ENCODE measurements at regions not wholly inside any gene's neighbourhood (a gene's known extent, or its start where the extent isn't known, plus 50 kb on each side); places are given as distances from the start of the nearest gene placed in this dataset.

DNA sequence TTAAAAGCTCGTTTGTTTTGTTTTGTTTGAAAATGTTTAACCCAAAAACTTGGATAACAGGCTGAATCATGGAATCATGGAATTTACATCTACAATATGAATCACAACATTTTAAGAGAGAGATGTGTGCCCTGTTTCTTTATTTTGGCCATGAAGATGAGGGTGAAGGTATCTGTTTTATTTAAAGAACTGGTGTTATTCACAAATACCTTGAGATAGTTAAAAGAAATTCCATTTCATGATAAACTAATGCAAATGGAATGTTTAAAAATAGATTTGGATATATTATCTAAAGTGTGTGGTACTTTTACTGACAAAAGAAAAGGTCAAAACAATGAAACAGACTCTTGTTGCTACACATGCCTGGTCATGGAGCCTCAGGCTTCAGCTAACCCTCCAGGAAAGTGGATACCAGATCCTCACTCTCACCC lies 486.0 kb upstream of the CFAP20DC start:
- no CpG with 5 or more reads among the region's 1 CpG for WGBS (ENCODE audit: insufficient coverage)

DNA sequence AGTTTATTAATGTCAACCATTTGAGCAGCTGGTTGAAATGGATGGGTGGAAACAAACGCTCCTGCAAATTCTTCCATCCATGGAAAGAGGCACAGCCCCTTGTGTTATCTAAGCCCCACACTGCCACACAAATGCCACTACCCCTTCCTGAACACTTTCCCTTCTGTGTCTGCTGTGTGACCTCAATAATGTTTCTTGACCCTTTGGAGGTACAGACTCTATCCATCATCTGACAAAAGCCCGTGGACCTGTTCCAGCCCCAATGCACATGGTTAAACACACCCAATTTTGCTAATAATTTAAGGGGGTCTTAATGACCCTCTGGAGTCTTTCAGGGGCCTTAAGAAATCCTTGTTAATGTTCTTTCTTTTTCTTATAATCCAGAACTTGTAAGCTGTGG lies 482.2 kb upstream of the CFAP20DC start:
- H3K9me3 ChIP-seq (ENCODE audit: control insufficient read depth, insufficient read depth, low read length): no peaks in the 10 kb centered on the region
- DNase-seq (ENCODE audit: low read depth in 4 of 6, low spot score in 6 of 6): no peak
- no peaks in the 10 kb centered on the region for H3K36me3 ChIP-seq (ENCODE audit: control insufficient read depth, insufficient read depth, low read length)
- H3K27ac ChIP-seq (ENCODE audit: low read depth, low read length): no peak overlapping the region
- WGBS (ENCODE audit: insufficient coverage): no CpG with 5 or more reads among the region's 2 CpGs
- H3K27me3 ChIP-seq (ENCODE audit: control insufficient read depth, insufficient read depth, low read length): no peaks in the 10 kb centered on the region
- no peaks in the 10 kb centered on the region for H3K4me1 ChIP-seq (ENCODE audit: control insufficient read depth, insufficient read depth, low read length)
- no peak overlapping the region for H3K4me3 ChIP-seq (ENCODE audit: low read depth, low read length)

More for the DNA sequence above, 486.0 kb upstream of the CFAP20DC start:
- H3K27me3 ChIP-seq (ENCODE audit: control insufficient read depth, insufficient read depth, low read length): no peaks in the 10 kb centered on the region
- H3K4me3 ChIP-seq (ENCODE audit: low read depth, low read length): no peak overlapping the region
- H3K4me1 ChIP-seq (ENCODE audit: control insufficient read depth, insufficient read depth, low read length): no peaks in the 10 kb centered on the region
- H3K9me3 ChIP-seq (ENCODE audit: control insufficient read depth, insufficient read depth, low read length): no peaks in the 10 kb centered on the region
- H3K27ac ChIP-seq (ENCODE audit: low read depth, low read length): no peak overlapping the region
- H3K36me3 ChIP-seq (ENCODE audit: control insufficient read depth, insufficient read depth, low read length): no peaks in the 10 kb centered on the region
- DNase-seq (ENCODE audit: low read depth in 4 of 6, low spot score in 6 of 6): no peak

DNA sequence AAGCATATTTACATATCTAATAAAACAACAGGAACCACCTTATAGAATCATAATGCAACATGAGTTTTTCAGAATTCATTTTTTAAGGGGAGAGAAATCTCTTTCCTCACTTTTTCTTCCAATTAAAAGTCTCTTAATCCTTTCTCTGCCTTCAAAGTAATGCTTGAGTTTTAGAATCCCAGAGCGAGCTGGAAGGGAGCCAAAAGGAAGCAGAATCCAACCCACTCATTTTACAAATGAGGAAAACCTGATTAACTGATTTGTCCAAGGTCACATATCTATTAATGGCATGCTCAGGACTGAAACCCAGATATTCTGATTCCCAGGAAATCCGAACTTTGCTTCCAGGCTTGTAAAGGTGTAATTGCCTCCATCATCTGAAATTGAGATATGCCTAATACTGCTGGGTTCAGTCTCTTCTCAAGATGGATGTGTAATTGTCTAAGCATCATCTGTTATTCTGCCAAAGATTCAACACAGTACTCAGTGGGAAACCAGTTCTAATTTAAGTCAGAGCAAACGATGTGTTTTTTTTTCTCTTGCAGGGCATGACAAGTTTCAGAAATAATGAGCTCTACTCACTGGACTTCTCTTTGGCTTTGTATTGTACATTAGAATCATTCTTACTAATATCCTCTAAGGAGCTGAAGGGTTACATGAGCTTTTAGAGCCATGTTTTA lies 481.4 kb upstream of the CFAP20DC start:
- no peaks in the 10 kb centered on the region for H3K9me3 ChIP-seq (ENCODE audit: control insufficient read depth, insufficient read depth, low read length)
- H3K27ac ChIP-seq (ENCODE audit: low read depth, low read length): no peak overlapping the region
- 100% methylated on average over 1 of the region's 3 CpGs for WGBS (ENCODE audit: insufficient coverage)
- DNase-seq (ENCODE audit: low read depth in 4 of 6, low spot score in 6 of 6): peak in 2 of 6 donors; percentile 38 to 66
- H3K4me1 ChIP-seq (ENCODE audit: control insufficient read depth, insufficient read depth, low read length): no peaks in the 10 kb centered on the region
- no peaks in the 10 kb centered on the region for H3K27me3 ChIP-seq (ENCODE audit: control insufficient read depth, insufficient read depth, low read length)
- no peak overlapping the region for H3K4me3 ChIP-seq (ENCODE audit: low read depth, low read length)
- no peaks in the 10 kb centered on the region for H3K36me3 ChIP-seq (ENCODE audit: control insufficient read depth, insufficient read depth, low read length)

DNA sequence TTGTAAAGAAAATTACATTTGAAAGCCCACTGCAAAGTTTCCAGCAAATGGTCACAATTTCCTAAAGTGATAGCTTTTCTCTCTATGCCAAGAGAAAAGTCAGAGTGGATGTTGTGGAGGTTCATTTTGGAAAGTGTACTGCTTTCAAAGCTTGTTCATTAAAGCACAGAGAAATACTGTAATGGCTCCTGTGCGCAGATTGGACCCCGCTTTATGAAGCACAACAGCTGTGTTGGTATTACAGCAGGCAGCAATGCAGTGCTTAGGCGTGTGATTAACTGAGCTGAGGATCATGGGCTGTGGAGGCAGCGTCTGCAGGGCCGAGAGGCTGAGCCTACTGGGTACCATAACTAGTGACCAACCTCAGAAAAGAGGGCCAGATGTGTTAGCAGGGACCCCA lies 478.4 kb upstream of the CFAP20DC start:
- peak in 2 of 6 donors; percentile 42 to 94 for DNase-seq (ENCODE audit: low read depth in 4 of 6, low spot score in 6 of 6)
- Histone ChIP-seq H3K4me3 (ENCODE audit: low read depth, low read length) (no peak overlapping the region), H3K9me3 (ENCODE audit: control insufficient read depth, insufficient read depth, low read length) (no peaks in the 10 kb centered on the region), H3K27me3 (ENCODE audit: control insufficient read depth, insufficient read depth, low read length) (no peaks in the 10 kb centered on the region), H3K4me1 (ENCODE audit: control insufficient read depth, insufficient read depth, low read length) (no peaks in the 10 kb centered on the region), H3K36me3 (ENCODE audit: control insufficient read depth, insufficient read depth, low read length) (no peaks in the 10 kb centered on the region), H3K27ac (ENCODE audit: low read depth, low read length) (no peak overlapping the region)
- WGBS (ENCODE audit: insufficient coverage): 84% methylated on average over 5 of the region's 5 CpGs

DNA sequence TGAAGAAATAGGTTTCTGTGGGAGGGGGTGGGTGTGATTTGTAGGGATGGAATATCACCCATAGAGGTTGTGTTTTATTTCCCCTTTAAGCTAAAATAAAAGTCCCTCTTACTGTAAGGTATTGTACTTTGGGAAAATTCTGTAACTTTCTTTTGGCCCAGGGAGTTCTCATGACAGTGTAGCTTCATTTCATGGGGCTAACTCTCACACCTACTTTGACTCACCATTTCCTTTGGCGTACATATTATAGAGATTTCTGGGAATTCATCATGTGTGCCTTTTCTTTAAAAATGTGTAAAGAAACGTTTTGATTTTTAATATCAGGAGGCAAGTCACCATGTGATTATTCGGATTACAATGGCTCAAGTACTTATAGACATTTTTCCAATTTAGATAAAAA lies 477.7 kb upstream of the CFAP20DC start:
- no peak overlapping the region for H3K4me3 ChIP-seq (ENCODE audit: low read depth, low read length)
- H3K9me3 ChIP-seq (ENCODE audit: control insufficient read depth, insufficient read depth, low read length): no peaks in the 10 kb centered on the region
- H3K27ac ChIP-seq (ENCODE audit: low read depth, low read length): no peak overlapping the region
- no peaks in the 10 kb centered on the region for H3K4me1 ChIP-seq (ENCODE audit: control insufficient read depth, insufficient read depth, low read length)
- H3K27me3 ChIP-seq (ENCODE audit: control insufficient read depth, insufficient read depth, low read length): no peaks in the 10 kb centered on the region
- H3K36me3 ChIP-seq (ENCODE audit: control insufficient read depth, insufficient read depth, low read length): no peaks in the 10 kb centered on the region
- WGBS (ENCODE audit: insufficient coverage): no CpG with 5 or more reads among the region's 3 CpGs
- no peak for DNase-seq (ENCODE audit: low read depth in 4 of 6, low spot score in 6 of 6)

DNA sequence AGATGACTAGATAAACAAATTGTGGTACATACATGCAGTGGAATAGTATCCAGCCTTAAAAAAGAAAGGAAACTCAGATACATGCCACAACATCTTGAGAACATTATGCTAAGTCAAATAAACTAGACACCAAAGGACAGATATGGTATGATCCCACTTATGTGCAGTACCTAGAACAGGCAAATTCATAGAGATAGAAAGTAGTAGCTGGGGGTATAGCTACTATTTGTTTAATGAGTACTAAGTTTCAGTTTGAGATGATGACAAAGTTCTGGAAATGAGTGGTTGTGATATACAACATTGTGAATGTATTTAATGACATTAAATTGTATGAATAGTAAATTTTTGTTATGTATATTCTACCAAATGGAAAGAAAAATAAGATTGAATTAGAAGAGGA lies 477.2 kb upstream of the CFAP20DC start:
- no peaks in the 10 kb centered on the region for H3K9me3 ChIP-seq (ENCODE audit: control insufficient read depth, insufficient read depth, low read length)
- H3K4me1 ChIP-seq (ENCODE audit: control insufficient read depth, insufficient read depth, low read length): no peaks in the 10 kb centered on the region
- H3K4me3 ChIP-seq (ENCODE audit: low read depth, low read length): no peak overlapping the region
- H3K27ac ChIP-seq (ENCODE audit: low read depth, low read length): no peak overlapping the region
- no peaks in the 10 kb centered on the region for H3K36me3 ChIP-seq (ENCODE audit: control insufficient read depth, insufficient read depth, low read length)
- H3K27me3 ChIP-seq (ENCODE audit: control insufficient read depth, insufficient read depth, low read length): no peaks in the 10 kb centered on the region
- DNase-seq (ENCODE audit: low read depth in 4 of 6, low spot score in 6 of 6): no peak

DNA sequence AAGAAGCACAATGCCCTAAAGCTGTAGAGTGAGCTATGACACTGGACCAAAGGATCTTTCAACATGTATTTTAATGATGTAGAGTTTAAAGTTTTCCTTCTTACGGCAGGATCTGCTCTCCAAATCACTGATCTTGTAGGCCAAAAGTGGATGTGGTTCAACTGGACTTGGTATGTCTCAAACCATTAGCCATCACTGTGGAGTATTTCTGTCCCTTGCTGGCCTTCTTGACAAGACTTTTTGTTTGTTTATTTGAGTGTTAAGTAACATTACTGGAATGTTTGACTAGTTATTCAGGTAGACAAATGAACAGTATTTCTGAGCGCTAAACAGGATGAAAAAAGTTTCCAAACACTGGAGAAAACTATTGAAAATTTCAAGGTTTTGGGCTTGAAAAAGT lies 472.7 kb upstream of the CFAP20DC start:
- WGBS (ENCODE audit: insufficient coverage): 94% methylated on average over 2 of the region's 2 CpGs
- Histone ChIP-seq H3K4me3 (ENCODE audit: low read depth, low read length) (no peak overlapping the region), H3K36me3 (ENCODE audit: control insufficient read depth, insufficient read depth, low read length) (no peaks in the 10 kb centered on the region), H3K27ac (ENCODE audit: low read depth, low read length) (no peak overlapping the region), H3K27me3 (ENCODE audit: control insufficient read depth, insufficient read depth, low read length) (no peaks in the 10 kb centered on the region), H3K4me1 (ENCODE audit: control insufficient read depth, insufficient read depth, low read length) (no peaks in the 10 kb centered on the region), H3K9me3 (ENCODE audit: control insufficient read depth, insufficient read depth, low read length) (no peaks in the 10 kb centered on the region)
- DNase-seq (ENCODE audit: low read depth in 4 of 6, low spot score in 6 of 6): no peak

DNA sequence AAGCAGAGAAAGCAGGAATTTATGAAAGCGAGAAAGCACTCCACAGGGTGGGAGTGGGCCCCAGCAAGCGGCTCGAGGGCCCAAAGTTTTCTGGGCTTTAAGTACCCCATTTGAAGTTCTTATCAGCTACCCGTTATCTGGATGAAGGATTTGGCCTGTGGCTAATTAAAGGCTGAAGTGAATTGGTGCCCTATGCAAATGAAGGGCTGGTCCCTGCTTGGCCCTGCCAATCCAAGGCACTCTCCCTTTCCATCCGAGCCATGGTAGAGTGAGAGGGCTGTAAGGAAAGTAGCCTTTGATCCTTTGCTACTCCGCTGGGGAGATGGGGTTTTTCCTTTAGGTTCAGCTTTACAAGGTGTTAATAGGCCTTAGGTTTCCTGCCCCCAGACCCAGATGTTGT lies 469.3 kb upstream of the CFAP20DC start:
- Histone ChIP-seq H3K36me3 (ENCODE audit: control insufficient read depth, insufficient read depth, low read length) (no peaks in the 10 kb centered on the region), H3K27me3 (ENCODE audit: control insufficient read depth, insufficient read depth, low read length) (no peaks in the 10 kb centered on the region), H3K4me3 (ENCODE audit: low read depth, low read length) (no peak overlapping the region), H3K27ac (ENCODE audit: low read depth, low read length) (no peak overlapping the region), H3K4me1 (ENCODE audit: control insufficient read depth, insufficient read depth, low read length) (no peaks in the 10 kb centered on the region), H3K9me3 (ENCODE audit: control insufficient read depth, insufficient read depth, low read length) (no peaks in the 10 kb centered on the region)
- 69% methylated on average over 4 of the region's 6 CpGs for WGBS (ENCODE audit: insufficient coverage)
- no peak for DNase-seq (ENCODE audit: low read depth in 4 of 6, low spot score in 6 of 6)

DNA sequence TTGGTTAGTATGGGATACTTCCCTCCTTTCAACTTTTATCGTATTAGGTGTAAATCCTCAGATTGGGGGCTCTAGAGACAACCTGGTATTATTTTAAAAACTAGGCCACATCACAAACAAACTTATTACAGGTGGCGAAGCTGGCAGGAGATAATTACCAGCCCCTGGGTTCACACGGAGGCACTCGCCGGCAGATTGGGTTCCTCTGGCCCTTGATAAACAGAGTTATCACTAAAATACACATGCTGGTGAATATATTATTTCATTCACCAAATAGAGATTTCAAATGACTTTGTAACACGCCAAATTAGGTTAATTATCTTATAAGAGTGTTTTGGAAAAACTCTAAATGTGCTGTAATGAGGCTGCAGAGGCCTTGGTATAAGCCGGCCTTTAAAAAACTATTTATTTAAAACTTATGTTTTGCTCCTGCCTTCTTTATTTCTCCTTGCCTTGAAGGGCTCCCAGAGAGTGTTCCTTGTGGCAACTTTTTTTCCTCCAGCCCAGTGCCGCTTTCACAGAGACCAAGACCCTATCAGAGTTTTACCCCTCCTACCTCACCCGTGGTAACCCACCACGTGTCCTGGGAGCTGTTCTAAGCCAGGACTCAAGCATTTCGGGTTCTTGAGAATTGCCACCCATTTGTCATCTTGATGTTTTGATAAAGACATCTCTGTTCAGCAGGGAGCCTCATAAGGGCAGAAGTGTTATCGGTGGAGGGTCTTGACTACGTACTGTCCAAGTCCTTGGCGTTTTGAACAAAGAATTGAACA lies 468.6 kb upstream of the CFAP20DC start:
- Histone ChIP-seq H3K27ac (ENCODE audit: low read depth, low read length) (no peak overlapping the region), H3K27me3 (ENCODE audit: control insufficient read depth, insufficient read depth, low read length) (no peaks in the 10 kb centered on the region), H3K36me3 (ENCODE audit: control insufficient read depth, insufficient read depth, low read length) (no peaks in the 10 kb centered on the region), H3K4me3 (ENCODE audit: low read depth, low read length) (no peak overlapping the region), H3K4me1 (ENCODE audit: control insufficient read depth, insufficient read depth, low read length) (no peaks in the 10 kb centered on the region), H3K9me3 (ENCODE audit: control insufficient read depth, insufficient read depth, low read length) (no peaks in the 10 kb centered on the region)
- DNase-seq (ENCODE audit: low read depth in 4 of 6, low spot score in 6 of 6): no peak
- WGBS (ENCODE audit: insufficient coverage): 75% methylated on average over 7 of the region's 14 CpGs

DNA sequence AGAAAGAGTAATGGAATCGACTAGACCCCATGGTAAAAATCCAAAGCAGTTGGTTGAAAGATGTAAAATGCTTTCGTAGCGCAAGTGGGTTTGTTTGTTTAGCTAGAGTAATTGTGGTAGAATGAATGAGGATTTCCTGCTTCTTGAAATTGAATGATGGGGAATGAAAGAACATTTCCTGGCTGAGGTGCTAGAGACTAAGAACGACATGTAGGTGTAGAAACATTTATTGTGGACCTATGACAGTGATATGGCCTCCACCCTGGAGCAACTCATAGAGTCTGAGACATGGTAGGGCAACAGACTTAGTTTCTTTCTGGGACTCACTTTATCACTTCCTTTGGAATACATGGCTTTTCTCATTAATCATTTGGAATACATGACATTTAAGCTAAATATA lies 467.6 kb upstream of the CFAP20DC start:
- Histone ChIP-seq H3K4me1 (ENCODE audit: control insufficient read depth, insufficient read depth, low read length) (no peaks in the 10 kb centered on the region), H3K27me3 (ENCODE audit: control insufficient read depth, insufficient read depth, low read length) (no peaks in the 10 kb centered on the region), H3K9me3 (ENCODE audit: control insufficient read depth, insufficient read depth, low read length) (no peaks in the 10 kb centered on the region), H3K4me3 (ENCODE audit: low read depth, low read length) (no peak overlapping the region), H3K27ac (ENCODE audit: low read depth, low read length) (no peak overlapping the region), H3K36me3 (ENCODE audit: control insufficient read depth, insufficient read depth, low read length) (no peaks in the 10 kb centered on the region)
- 60% methylated on average over 4 of the region's 4 CpGs for WGBS (ENCODE audit: insufficient coverage)
- DNase-seq (ENCODE audit: low read depth in 4 of 6, low spot score in 6 of 6): no peak

Measured in spinal cord (tissue), 9 donors.